NT2/D1 (cell line): ENCODE measurements at regions not wholly inside any gene's neighbourhood (a gene's known extent, or its start where the extent isn't known, plus 50 kb on each side); places are given as distances from the start of the nearest gene placed in this dataset.

ENCODE experiments used
- SUZ12 ChIP-seq: IDR thresholded peaks from 2 replicates; pipeline ENCODE4 v1.6.1; 2011; ENCODE audit not compliant: insufficient read length, insufficient read depth; ENCODE audit errors: extremely low read depth
- YY1 ChIP-seq: IDR thresholded peaks from 2 replicates; pipeline ENCODE4 v1.6.1; 2011; ENCODE audit not compliant: insufficient read length, insufficient read depth
- ZNF274 ChIP-seq: IDR thresholded peaks from 2 replicates; pipeline ENCODE4 v1.6.1; 2011; ENCODE audit warnings: mild to moderate bottlenecking, low read depth, low read length

DNA sequence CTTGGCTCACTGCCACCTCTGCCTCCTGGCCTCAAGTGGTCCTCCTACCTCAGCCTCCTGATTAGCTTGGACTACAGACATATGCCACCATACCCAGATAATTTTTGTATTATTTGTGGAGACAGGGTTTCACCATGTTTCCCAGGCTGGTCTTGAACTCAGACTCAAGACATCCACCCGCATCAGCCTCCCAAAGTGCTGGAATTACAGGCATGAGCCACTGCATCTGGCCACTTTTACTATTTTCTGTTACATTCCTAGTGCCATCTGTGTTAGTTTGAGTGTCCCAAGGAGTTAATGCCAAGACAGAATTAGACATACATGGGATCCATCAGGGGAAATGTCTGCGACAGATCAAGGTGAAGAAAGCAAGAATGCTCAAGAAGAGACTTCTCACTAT lies 288.2 kb upstream of the CTSO start:
- TF ChIP-seq SUZ12 (no peak), ZNF274 (no peak), YY1 (no peak)
